GM19025 (cell line): ENCODE measurements at regions not wholly inside any gene's neighbourhood (a gene's known extent, or its start where the extent isn't known, plus 50 kb on each side); places are given as distances from the start of the nearest gene placed in this dataset.
"Not testable (repeated sequence)": the region's sequence is repeated elsewhere in the genome, so short reads cannot be mapped to it uniquely, and the experiment has no call there.

Experiments
- ATAC-seq: cut with Tn5 transposase; IDR thresholded peaks from one replicate; pipeline ENCODE4 v1.9.1; 2021; ENCODE audit warnings: mild to moderate bottlenecking, low read depth, moderate library complexity; ENCODE audit not compliant: unreplicated experiment

- ATAC-seq, result no peak
Measured at GRCh38 chr2:142670362-142670761, 207.1 kb upstream of the KYNU start.

GRCh38 chr2:142668420-142668819 is 209.0 kb upstream of the KYNU start:
- no peak for ATAC-seq

- no peak for ATAC-seq
Measured at GRCh38 chr2:142665241-142665640, 212.2 kb upstream of the KYNU start.

GRCh38 chr2:142650601-142651000 is 226.9 kb upstream of the KYNU start:
- ATAC-seq, result no peak

GRCh38 chr2:142649581-142649980 is 227.9 kb upstream of the KYNU start:
- ATAC-seq, result no peak

GRCh38 chr2:142642650-142643049 is 234.8 kb upstream of the KYNU start:
- ATAC-seq, result no peak

GRCh38 chr2:142629193-142629592 is 248.3 kb upstream of the KYNU start:
- no peak for ATAC-seq

- no peak for ATAC-seq
Measured at GRCh38 chr2:142621287-142621686, 256.2 kb upstream of the KYNU start.

- ATAC-seq, result no peak
Measured at GRCh38 chr2:142617461-142617860, 260.0 kb upstream of the KYNU start.

- no peak for ATAC-seq
Measured at GRCh38 chr2:142615876-142616275, 261.6 kb upstream of the KYNU start.

GRCh38 chr2:142613193-142613592 is 264.3 kb upstream of the KYNU start:
- ATAC-seq, result not testable (repeated sequence)

GRCh38 chr2:142605421-142605820 is 272.0 kb upstream of the KYNU start:
- ATAC-seq, result no peak

- no peak for ATAC-seq
Measured at GRCh38 chr2:142603759-142604158, 273.7 kb upstream of the KYNU start.

GRCh38 chr2:142602418-142602989 is 275.0 kb upstream of the KYNU start:
- no peak for ATAC-seq

GRCh38 chr2:142601794-142602193 is 275.7 kb upstream of the KYNU start:
- no peak for ATAC-seq

GRCh38 chr2:142599504-142599903 is 278.0 kb upstream of the KYNU start:
- no peak for ATAC-seq

GRCh38 chr2:142598846-142599245 is 278.6 kb upstream of the KYNU start:
- no peak for ATAC-seq

GRCh38 chr2:142596334-142597088 is 281.0 kb upstream of the KYNU start:
- ATAC-seq, result no peak

- no peak for ATAC-seq
Measured at GRCh38 chr2:142594935-142595334, 282.5 kb upstream of the KYNU start.

- no peak for ATAC-seq
Measured at GRCh38 chr2:142592171-142592570, 285.3 kb upstream of the KYNU start.

GRCh38 chr2:142591420-142591819 is 286.0 kb upstream of the KYNU start:
- ATAC-seq, result no peak

- ATAC-seq, result no peak
Measured at GRCh38 chr2:142588269-142588668, 289.2 kb upstream of the KYNU start.
